Osteoblast (primary cell): ENCODE measurements at regions not wholly inside any gene's neighbourhood (a gene's known extent, or its start where the extent isn't known, plus 50 kb on each side); places are given as distances from the start of the nearest gene placed in this dataset.

Source experiments
- DNase-seq: peaks from one replicate; pipeline ENCODE4 v3.0.0; 2011; ENCODE audit warnings: low spot score, mixed read lengths; ENCODE audit not compliant: insufficient read length; ENCODE audit errors: missing footprints
- H2AFZ ChIP-seq: 2 replicates; pipeline ENCODE4 v1.6.0; 2011; ENCODE audit warnings: mild to moderate bottlenecking, low read length
- H3K27ac ChIP-seq: 2 replicates; pipeline ENCODE4 v1.5.1; 2011; ENCODE audit warnings: mild to moderate bottlenecking, low read depth, low read length, moderate library complexity
- H3K27me3 ChIP-seq: 2 replicates; pipeline ENCODE4 v1.6.0; 2012; ENCODE audit warnings: mild to moderate bottlenecking, control low read depth, inconsistent platforms, low read length, moderate library complexity; ENCODE audit not compliant: insufficient read depth
- H3K36me3 ChIP-seq: 2 replicates; pipeline ENCODE4 v1.5.1; 2011; ENCODE audit warnings: mild to moderate bottlenecking, low read length, control low read depth, moderate library complexity; ENCODE audit not compliant: insufficient read depth
- H3K4me1 ChIP-seq: 2 replicates; pipeline ENCODE4 v1.5.1; 2011; ENCODE audit warnings: mild to moderate bottlenecking, low read length, control low read depth, moderate library complexity; ENCODE audit not compliant: insufficient read depth
- H3K4me2 ChIP-seq: 2 replicates; pipeline ENCODE4 v1.6.0; 2011; ENCODE audit warnings: mild to moderate bottlenecking, low read length; ENCODE audit not compliant: insufficient read depth
- H3K4me3 ChIP-seq: fragments of 200-600 bp; sonication (generic); 3 replicates; pipeline ENCODE4 v1.5.1; 2012; ENCODE audit warnings: mild to moderate bottlenecking, low read length, inconsistent platforms; ENCODE audit not compliant: insufficient read depth
- H3K79me2 ChIP-seq: 2 replicates; pipeline ENCODE4 v1.6.0; 2012; ENCODE audit warnings: mild to moderate bottlenecking, low read length, control low read depth, inconsistent platforms; ENCODE audit not compliant: insufficient read depth
- H3K9me3 ChIP-seq: 2 replicates; pipeline ENCODE4 v1.5.1; 2011; ENCODE audit warnings: low read depth, low read length, control low read depth
- H4K20me1 ChIP-seq: 2 replicates; pipeline ENCODE4 v1.6.0; 2012; ENCODE audit warnings: mild to moderate bottlenecking, low read length, control low read depth; ENCODE audit not compliant: insufficient read depth
- CTCF ChIP-seq: IDR thresholded peaks from 2 replicates; pipeline ENCODE4 v1.5.1; 2011; ENCODE audit warnings: mild to moderate bottlenecking, low read depth, low read length, moderate library complexity; ENCODE audit errors: extremely low read depth

GRCh38 chr9:134534661-134535080, 106.9 kb upstream of the COL5A1 start:
- Histone ChIP-seq H3K36me3 (no peaks in the 10 kb centered on the region), H3K9me3 (peaks cover 5% of the 10 kb centered on the region), H3K27me3 (no peaks in the 10 kb centered on the region), H4K20me1 (no peaks in the 10 kb centered on the region), H3K27ac (peak overlapping the region; percentile 62), H3K4me3 (peak overlapping the region; percentile 46), H2AFZ (peak overlapping the region; percentile 82), H3K79me2 (no peaks in the 10 kb centered on the region), H3K4me1 (peaks cover 40% of the 10 kb centered on the region), H3K4me2 (peak overlapping the region; percentile 59)
- TF ChIP-seq CTCF: no peak
- peak; percentile 31 for DNase-seq

GRCh38 chr9:134535171-134535570, 106.4 kb upstream of the COL5A1 start:
- Histone ChIP-seq H3K4me3 (no peak overlapping the region), H4K20me1 (no peaks in the 10 kb centered on the region), H3K27me3 (no peaks in the 10 kb centered on the region), H3K27ac (no peak overlapping the region), H3K79me2 (no peaks in the 10 kb centered on the region), H3K9me3 (peaks cover 5% of the 10 kb centered on the region), H2AFZ (no peak overlapping the region), H3K4me2 (no peak overlapping the region), H3K4me1 (peaks cover 40% of the 10 kb centered on the region), H3K36me3 (no peaks in the 10 kb centered on the region)
- DNase-seq: peak; percentile 23
- no peak for TF ChIP-seq CTCF

- TF ChIP-seq CTCF: no peak
- peak overlapping the region; percentile 53 for H3K27ac ChIP-seq
- H3K27me3 ChIP-seq: no peaks in the 10 kb centered on the region
- no peaks in the 10 kb centered on the region for H4K20me1 ChIP-seq
- H3K4me3 ChIP-seq: peak overlapping the region; percentile 46
- peaks cover 35% of the 10 kb centered on the region for H3K4me1 ChIP-seq
- H2AFZ ChIP-seq: no peak overlapping the region
- H3K79me2 ChIP-seq: no peaks in the 10 kb centered on the region
- no peaks in the 10 kb centered on the region for H3K9me3 ChIP-seq
- peak; percentile 98 for DNase-seq
- H3K36me3 ChIP-seq: no peaks in the 10 kb centered on the region
- peak overlapping the region; percentile 78 for H3K4me2 ChIP-seq
These were observed 105.3 kb upstream of the COL5A1 start for GRCh38 chr9:134536101-134536900.

GRCh38 chr9:134536931-134537330, 104.7 kb upstream of the COL5A1 start:
- Histone ChIP-seq H3K4me3 (no peak overlapping the region), H3K36me3 (no peaks in the 10 kb centered on the region), H2AFZ (no peak overlapping the region), H4K20me1 (no peaks in the 10 kb centered on the region), H3K27ac (no peak overlapping the region), H3K79me2 (no peaks in the 10 kb centered on the region), H3K9me3 (no peaks in the 10 kb centered on the region), H3K4me2 (no peak overlapping the region), H3K27me3 (no peaks in the 10 kb centered on the region), H3K4me1 (peaks cover 32% of the 10 kb centered on the region)
- TF ChIP-seq CTCF: no peak
- DNase-seq: no peak
